ENCODE measurements at regions not wholly inside any gene's neighbourhood (a gene's known extent, or its start where the extent isn't known, plus 50 kb on each side); places are given as distances from the start of the nearest gene placed in this dataset.

- 47% methylated on average over 1 of the region's 1 CpG for WGBS
- Histone ChIP-seq H3K27me3 (no peaks in the 10 kb centered on the region), H3K4me1 (peaks cover 0 to 9% (median 3%) of the 10 kb centered on the region in 4 donors), H3K9me3 (peaks cover 0 to 13% (median 0%) of the 10 kb centered on the region in 4 donors), H3K4me3 (no peak overlapping the region), H3K27ac (replicated peaks in 1 of 4) (no peak overlapping the region), H3K36me3 (no peaks in the 10 kb centered on the region)
- intact Hi-C loops (cut with DNase I): no loop called here
- no peak for DNase-seq (ENCODE audit: extremely low spot score)
- TF ChIP-seq EP300 (IDR thresholded peaks at IDR 0.05) (no peak), POLR2A (IDR thresholded peaks at IDR 0.05; ENCODE audit: low read depth) (no peak), CTCF (IDR thresholded peaks at IDR 0.05) (no peak), POLR2AphosphoS5 (IDR thresholded peaks at IDR 0.05) (no peak)
Observed at GRCh38 chr3:177995381-177996085, 540.7 kb upstream of the KCNMB2 start.

GRCh38 chr3:178001670-178002101, 534.5 kb upstream of the KCNMB2 start:
- intact Hi-C loops (cut with DNase I): no loop called here
- no peak overlapping the region for H3K4me3 ChIP-seq
- no peak for DNase-seq (ENCODE audit: extremely low spot score)
- no peaks in the 10 kb centered on the region for H3K36me3 ChIP-seq
- H3K9me3 ChIP-seq: peaks cover 0 to 13% (median 0%) of the 10 kb centered on the region in 4 donors
- WGBS: 86% methylated on average over 1 of the region's 1 CpG
- no peak overlapping the region for H3K27ac ChIP-seq (replicated peaks in 1 of 4)
- TF ChIP-seq CTCF (IDR thresholded peaks at IDR 0.05) (no peak), POLR2AphosphoS5 (IDR thresholded peaks at IDR 0.05) (no peak), POLR2A (IDR thresholded peaks at IDR 0.05; ENCODE audit: low read depth) (no peak), EP300 (IDR thresholded peaks at IDR 0.05) (no peak)
- no peaks in the 10 kb centered on the region for H3K27me3 ChIP-seq
- H3K4me1 ChIP-seq: no peaks in the 10 kb centered on the region

GRCh38 chr3:178002113-178002512, 534.1 kb upstream of the KCNMB2 start:
- intact Hi-C loops (cut with DNase I): no loop called here
- peaks cover 0 to 13% (median 0%) of the 10 kb centered on the region in 4 donors for H3K9me3 ChIP-seq
- no peaks in the 10 kb centered on the region for H3K36me3 ChIP-seq
- TF ChIP-seq CTCF (IDR thresholded peaks at IDR 0.05): no peak
- TF ChIP-seq POLR2AphosphoS5 (IDR thresholded peaks at IDR 0.05): no peak
- no peak for TF ChIP-seq POLR2A (IDR thresholded peaks at IDR 0.05; ENCODE audit: low read depth)
- TF ChIP-seq EP300 (IDR thresholded peaks at IDR 0.05): no peak
- H3K4me1 ChIP-seq: no peaks in the 10 kb centered on the region
- H3K4me3 ChIP-seq: no peak overlapping the region
- no peak for DNase-seq (ENCODE audit: extremely low spot score)
- H3K27ac ChIP-seq (replicated peaks in 1 of 4): no peak overlapping the region
- H3K27me3 ChIP-seq: no peaks in the 10 kb centered on the region

GRCh38 chr3:178003756-178004155, 532.5 kb upstream of the KCNMB2 start:
- H3K36me3 ChIP-seq: no peaks in the 10 kb centered on the region
- no peaks in the 10 kb centered on the region for H3K27me3 ChIP-seq
- no peak for TF ChIP-seq CTCF (IDR thresholded peaks at IDR 0.05)
- TF ChIP-seq POLR2A (IDR thresholded peaks at IDR 0.05; ENCODE audit: low read depth): no peak
- TF ChIP-seq EP300 (IDR thresholded peaks at IDR 0.05): no peak
- no peak for TF ChIP-seq POLR2AphosphoS5 (IDR thresholded peaks at IDR 0.05)
- peaks cover 0 to 13% (median 0%) of the 10 kb centered on the region in 4 donors for H3K9me3 ChIP-seq
- WGBS: 64% methylated on average over 2 of the region's 2 CpGs
- DNase-seq (ENCODE audit: extremely low spot score): no peak
- H3K27ac ChIP-seq (replicated peaks in 1 of 4): no peak overlapping the region
- intact Hi-C loops (cut with DNase I): no loop called here
- no peak overlapping the region for H3K4me3 ChIP-seq
- H3K4me1 ChIP-seq: no peaks in the 10 kb centered on the region

- H3K36me3 ChIP-seq: no peaks in the 10 kb centered on the region
- H3K4me1 ChIP-seq: no peaks in the 10 kb centered on the region
- H3K9me3 ChIP-seq: no peaks in the 10 kb centered on the region
- no peak for DNase-seq (ENCODE audit: extremely low spot score)
- H3K27me3 ChIP-seq: no peaks in the 10 kb centered on the region
- H3K27ac ChIP-seq (replicated peaks in 1 of 4): no peak overlapping the region
- 94% methylated on average over 1 of the region's 1 CpG for WGBS
- TF ChIP-seq POLR2A (IDR thresholded peaks at IDR 0.05; ENCODE audit: low read depth): no peak
- no peak for TF ChIP-seq CTCF (IDR thresholded peaks at IDR 0.05)
- TF ChIP-seq EP300 (IDR thresholded peaks at IDR 0.05): no peak
- no peak for TF ChIP-seq POLR2AphosphoS5 (IDR thresholded peaks at IDR 0.05)
- no peak overlapping the region for H3K4me3 ChIP-seq
- intact Hi-C loops (cut with DNase I): no loop called here
Observed at GRCh38 chr3:178005961-178006360, 530.3 kb upstream of the KCNMB2 start.
